ENCODE measurements at regions not wholly inside any gene's neighbourhood (a gene's known extent, or its start where the extent isn't known, plus 50 kb on each side); places are given as distances from the start of the nearest gene placed in this dataset.

DNA sequence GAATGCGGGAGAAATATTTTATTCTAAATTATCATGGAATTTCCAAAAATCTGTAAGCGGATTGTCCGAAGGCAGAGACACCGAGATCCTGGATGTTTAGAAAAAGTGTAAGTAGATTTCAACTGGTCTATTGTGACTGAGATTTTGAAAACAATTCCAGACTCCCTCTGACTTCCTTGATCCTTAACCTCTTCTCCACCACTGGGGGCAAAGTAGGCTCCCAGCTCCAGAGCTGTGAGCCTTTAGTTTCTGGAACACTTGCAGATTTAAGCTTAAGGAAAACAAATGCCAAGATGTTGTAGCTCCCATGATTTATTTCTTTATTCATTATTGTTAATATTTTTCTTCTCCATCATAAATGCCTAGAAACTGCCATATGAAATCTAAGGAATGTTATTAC, 1320.5 kb upstream of the SEL1L start:
- Histone ChIP-seq H3K36me3 (ENCODE audit: insufficient read depth, low read length) (no peaks in the 10 kb centered on the region), H2AFZ (ENCODE audit: low read depth, low read length) (no peak overlapping the region), H3K79me2 (replicated peaks; ENCODE audit: insufficient read depth, low read length) (no peaks in the 10 kb centered on the region), H3K4me2 (ENCODE audit: low read length) (no peak overlapping the region), H3K9ac (ENCODE audit: low read length) (no peak overlapping the region), H3K9me3 (ENCODE audit: low read length) (no peaks in the 10 kb centered on the region), H3F3A (ENCODE audit: insufficient read depth, low read length, poor library complexity, severe bottlenecking) (no peaks in the 10 kb centered on the region), H3K27me3 (ENCODE audit: insufficient read depth, low read depth, low read length) (no peaks in the 10 kb centered on the region), H4K20me1 (ENCODE audit: insufficient read depth) (no peaks in the 10 kb centered on the region), H3K27ac (ENCODE audit: low read length) (no peak overlapping the region), H3K9me2 (ENCODE audit: insufficient read depth, low read length) (no peaks in the 10 kb centered on the region), H3K4me3 (ENCODE audit: low read length) (no peak overlapping the region)
- TF ChIP-seq, protein P1, sequence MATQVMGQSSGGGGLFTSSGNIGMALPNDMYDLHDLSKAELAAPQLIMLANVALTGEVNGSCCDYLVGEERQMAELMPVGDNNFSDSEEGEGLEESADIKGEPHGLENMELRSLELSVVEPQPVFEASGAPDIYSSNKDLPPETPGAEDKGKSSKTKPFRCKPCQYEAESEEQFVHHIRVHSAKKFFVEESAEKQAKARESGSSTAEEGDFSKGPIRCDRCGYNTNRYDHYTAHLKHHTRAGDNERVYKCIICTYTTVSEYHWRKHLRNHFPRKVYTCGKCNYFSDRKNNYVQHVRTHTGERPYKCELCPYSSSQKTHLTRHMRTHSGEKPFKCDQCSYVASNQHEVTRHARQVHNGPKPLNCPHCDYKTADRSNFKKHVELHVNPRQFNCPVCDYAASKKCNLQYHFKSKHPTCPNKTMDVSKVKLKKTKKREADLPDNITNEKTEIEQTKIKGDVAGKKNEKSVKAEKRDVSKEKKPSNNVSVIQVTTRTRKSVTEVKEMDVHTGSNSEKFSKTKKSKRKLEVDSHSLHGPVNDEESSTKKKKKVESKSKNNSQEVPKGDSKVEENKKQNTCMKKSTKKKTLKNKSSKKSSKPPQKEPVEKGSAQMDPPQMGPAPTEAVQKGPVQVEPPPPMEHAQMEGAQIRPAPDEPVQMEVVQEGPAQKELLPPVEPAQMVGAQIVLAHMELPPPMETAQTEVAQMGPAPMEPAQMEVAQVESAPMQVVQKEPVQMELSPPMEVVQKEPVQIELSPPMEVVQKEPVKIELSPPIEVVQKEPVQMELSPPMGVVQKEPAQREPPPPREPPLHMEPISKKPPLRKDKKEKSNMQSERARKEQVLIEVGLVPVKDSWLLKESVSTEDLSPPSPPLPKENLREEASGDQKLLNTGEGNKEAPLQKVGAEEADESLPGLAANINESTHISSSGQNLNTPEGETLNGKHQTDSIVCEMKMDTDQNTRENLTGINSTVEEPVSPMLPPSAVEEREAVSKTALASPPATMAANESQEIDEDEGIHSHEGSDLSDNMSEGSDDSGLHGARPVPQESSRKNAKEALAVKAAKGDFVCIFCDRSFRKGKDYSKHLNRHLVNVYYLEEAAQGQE (IDR thresholded peaks at IDR 0.05; ENCODE audit: borderline replicate concordance): no peak
- TF ChIP-seq EP300 (conservative IDR thresholded peaks at IDR 0.05; ENCODE audit: poor library complexity, severe bottlenecking) (no peak), POLR2AphosphoS5 (IDR thresholded peaks at IDR 0.05) (no peak), EZH2 (IDR thresholded peaks at IDR 0.05; ENCODE audit: borderline replicate concordance, insufficient read depth, low read length, poor library complexity, severe bottlenecking) (no peak), SMC3 (conservative IDR thresholded peaks at IDR 0.05; ENCODE audit: poor library complexity) (no peak), RAD21 (conservative IDR thresholded peaks at IDR 0.05) (no peak), MXI1 (conservative IDR thresholded peaks at IDR 0.05; ENCODE audit: poor library complexity, severe bottlenecking) (no peak), TAF1 (IDR thresholded peaks at IDR 0.05; ENCODE audit: low read depth) (no peak)
- TF ChIP-seq, protein P2, sequence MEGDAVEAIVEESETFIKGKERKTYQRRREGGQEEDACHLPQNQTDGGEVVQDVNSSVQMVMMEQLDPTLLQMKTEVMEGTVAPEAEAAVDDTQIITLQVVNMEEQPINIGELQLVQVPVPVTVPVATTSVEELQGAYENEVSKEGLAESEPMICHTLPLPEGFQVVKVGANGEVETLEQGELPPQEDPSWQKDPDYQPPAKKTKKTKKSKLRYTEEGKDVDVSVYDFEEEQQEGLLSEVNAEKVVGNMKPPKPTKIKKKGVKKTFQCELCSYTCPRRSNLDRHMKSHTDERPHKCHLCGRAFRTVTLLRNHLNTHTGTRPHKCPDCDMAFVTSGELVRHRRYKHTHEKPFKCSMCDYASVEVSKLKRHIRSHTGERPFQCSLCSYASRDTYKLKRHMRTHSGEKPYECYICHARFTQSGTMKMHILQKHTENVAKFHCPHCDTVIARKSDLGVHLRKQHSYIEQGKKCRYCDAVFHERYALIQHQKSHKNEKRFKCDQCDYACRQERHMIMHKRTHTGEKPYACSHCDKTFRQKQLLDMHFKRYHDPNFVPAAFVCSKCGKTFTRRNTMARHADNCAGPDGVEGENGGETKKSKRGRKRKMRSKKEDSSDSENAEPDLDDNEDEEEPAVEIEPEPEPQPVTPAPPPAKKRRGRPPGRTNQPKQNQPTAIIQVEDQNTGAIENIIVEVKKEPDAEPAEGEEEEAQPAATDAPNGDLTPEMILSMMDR (IDR thresholded peaks at IDR 0.05; ENCODE audit: poor library complexity, severe bottlenecking): no peak

DNA sequence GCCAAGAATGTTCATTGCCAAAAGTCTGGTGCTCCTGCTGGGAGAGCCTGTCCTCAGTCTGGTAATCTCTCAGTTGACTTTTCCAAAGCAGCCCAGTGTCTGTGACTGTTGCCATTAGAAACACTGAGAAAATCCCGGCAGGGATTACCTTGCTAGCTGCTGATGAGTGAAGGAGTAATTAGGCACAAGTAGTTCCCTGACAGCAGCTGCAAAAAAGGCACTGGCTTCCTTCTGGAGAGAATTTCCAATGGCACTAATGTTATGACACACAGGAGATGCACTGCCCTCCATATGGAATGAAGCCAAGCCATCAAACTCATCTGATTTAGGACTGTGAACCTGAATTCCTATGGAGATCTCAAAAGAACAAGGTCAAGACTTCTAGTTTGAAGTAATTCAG, 1321.2 kb upstream of the SEL1L start:
- no peaks in the 10 kb centered on the region for H3K79me2 ChIP-seq (replicated peaks; ENCODE audit: insufficient read depth, low read length)
- H2AFZ ChIP-seq (ENCODE audit: low read depth, low read length): no peak overlapping the region
- no peak overlapping the region for H3K27ac ChIP-seq (ENCODE audit: low read length)
- TF ChIP-seq TAF1 (IDR thresholded peaks at IDR 0.05; ENCODE audit: low read depth) (no peak), RAD21 (conservative IDR thresholded peaks at IDR 0.05) (no peak), MXI1 (conservative IDR thresholded peaks at IDR 0.05; ENCODE audit: poor library complexity, severe bottlenecking) (no peak), EP300 (conservative IDR thresholded peaks at IDR 0.05; ENCODE audit: poor library complexity, severe bottlenecking) (peak; percentile 55), SMC3 (conservative IDR thresholded peaks at IDR 0.05; ENCODE audit: poor library complexity) (no peak), EZH2 (IDR thresholded peaks at IDR 0.05; ENCODE audit: borderline replicate concordance, insufficient read depth, low read length, poor library complexity, severe bottlenecking) (no peak), POLR2AphosphoS5 (IDR thresholded peaks at IDR 0.05) (no peak)
- TF ChIP-seq, protein P2 (IDR thresholded peaks at IDR 0.05; ENCODE audit: poor library complexity, severe bottlenecking): no peak
- TF ChIP-seq, protein P1 (IDR thresholded peaks at IDR 0.05; ENCODE audit: borderline replicate concordance): peak; percentile 75
- no peaks in the 10 kb centered on the region for H3K9me2 ChIP-seq (ENCODE audit: insufficient read depth, low read length)
- H3F3A ChIP-seq (ENCODE audit: insufficient read depth, low read length, poor library complexity, severe bottlenecking): no peaks in the 10 kb centered on the region
- no peaks in the 10 kb centered on the region for H3K36me3 ChIP-seq (ENCODE audit: insufficient read depth, low read length)
- H4K20me1 ChIP-seq (ENCODE audit: insufficient read depth): no peaks in the 10 kb centered on the region
- no peak overlapping the region for H3K9ac ChIP-seq (ENCODE audit: low read length)
- no peak overlapping the region for H3K4me3 ChIP-seq (ENCODE audit: low read length)
- no peak overlapping the region for H3K4me2 ChIP-seq (ENCODE audit: low read length)
- no peaks in the 10 kb centered on the region for H3K27me3 ChIP-seq (ENCODE audit: insufficient read depth, low read depth, low read length)
- H3K9me3 ChIP-seq (ENCODE audit: low read length): no peaks in the 10 kb centered on the region
